Smooth muscle cell (in vitro differentiated cells): ENCODE measurements at regions not wholly inside any gene's neighbourhood (a gene's known extent, or its start where the extent isn't known, plus 50 kb on each side); places are given as distances from the start of the nearest gene placed in this dataset.

Source experiments
- DNase-seq: peaks from one replicate; lab custom pipeline; 2025; ENCODE audit not compliant: unreplicated experiment; lab: John Stamatoyannopoulos, UW
- H2AFZ ChIP-seq: fragments of 200-600 bp; sonication (generic); 2 replicates; pipeline ENCODE4 v1.6.0; 2016; ENCODE audit warnings: antibody characterized with exemption, low read depth, mild to moderate bottlenecking
- H3F3A ChIP-seq: fragments of 200-600 bp; sonication (generic); 2 replicates; pipeline ENCODE4 v1.6.0; 2017; ENCODE audit warnings: antibody characterized with exemption, low read depth
- H3K27ac ChIP-seq: fragments of 200-600 bp; sonication (generic); 2 replicates; pipeline ENCODE4 v1.5.1; 2016; ENCODE audit warnings: low read depth, mild to moderate bottlenecking
- H3K27me3 ChIP-seq: fragments of 200-600 bp; sonication (generic); 2 replicates; pipeline ENCODE4 v1.6.1; 2016; ENCODE audit warnings: low read depth, mild to moderate bottlenecking
- H3K36me3 ChIP-seq: fragments of 200-600 bp; sonication (generic); 2 replicates; pipeline ENCODE4 v1.5.1; 2016; ENCODE audit warnings: low read depth
- H3K4me1 ChIP-seq: fragments of 200-600 bp; sonication (generic); 2 replicates; pipeline ENCODE4 v1.5.1; 2016; ENCODE audit warnings: low read depth
- H3K4me2 ChIP-seq: fragments of 200-600 bp; sonication (generic); 2 replicates; pipeline ENCODE4 v1.6.0; 2016; ENCODE audit warnings: mild to moderate bottlenecking
- H3K4me3 ChIP-seq: fragments of 200-600 bp; sonication (generic); 2 replicates; pipeline ENCODE4 v1.5.1; 2016; ENCODE audit warnings: mild to moderate bottlenecking
- H3K79me2 ChIP-seq: fragments of 200-600 bp; sonication (generic); 2 replicates; pipeline ENCODE4 v1.6.0; 2016; ENCODE audit warnings: low read depth, mild to moderate bottlenecking
- H3K9ac ChIP-seq: fragments of 200-600 bp; sonication (generic); 2 replicates; pipeline ENCODE4 v1.6.0; 2016; ENCODE audit warnings: low read depth
- H3K9me3 ChIP-seq: fragments of 200-600 bp; sonication (generic); replicated peaks from 2 replicates; pipeline ENCODE4 v1.5.1; 2016; ENCODE audit warnings: low read depth
- H4K20me1 ChIP-seq: fragments of 200-600 bp; sonication (generic); 2 replicates; pipeline ENCODE4 v1.6.0; 2016; ENCODE audit warnings: low read depth
- WGBS: methylation state at CpG from one replicate; pipeline ENCODE4 v1.1.7; 2016; ENCODE audit warnings: low lambda C conversion rate; 5-methylcytosine and 5-hydroxymethylcytosine counted together
- TF ChIP-seq, protein P1 (sequence below): fragments of 200-600 bp; sonication (generic); IDR thresholded peaks from 2 replicates; pipeline ENCODE4 v1.5.1; 2017; ENCODE audit warnings: borderline replicate concordance, mild to moderate bottlenecking, antibody characterized with exemption; ENCODE audit not compliant: insufficient read depth, poor library complexity, severe bottlenecking

DNA sequence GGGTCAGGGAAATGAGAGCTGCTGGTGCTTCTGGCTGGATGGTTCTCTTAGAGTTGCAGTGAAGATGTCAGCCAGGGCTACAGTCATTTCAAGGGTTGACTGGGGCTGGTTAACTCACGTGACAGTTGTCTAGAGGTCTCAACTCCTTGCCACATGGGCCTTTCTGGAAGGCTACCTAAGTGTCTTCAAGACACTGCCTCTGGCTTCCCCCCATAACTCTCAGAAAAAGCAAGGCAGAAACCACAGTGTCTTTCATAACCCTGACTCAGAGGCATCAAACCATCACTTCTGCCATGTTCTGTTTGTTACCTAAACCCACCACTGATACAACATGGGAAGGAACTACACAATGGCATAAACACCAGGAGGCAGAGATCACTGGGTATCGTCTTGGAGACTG lies 828.9 kb downstream of the EPHA4 start:
- no peaks in the 10 kb centered on the region for H4K20me1 ChIP-seq
- no peak overlapping the region for H3K4me2 ChIP-seq
- H3K9me3 ChIP-seq: peaks cover 3% of the 10 kb centered on the region
- H3K4me1 ChIP-seq: no peaks in the 10 kb centered on the region
- H3K79me2 ChIP-seq: no peaks in the 10 kb centered on the region
- H3K9ac ChIP-seq: no peak overlapping the region
- H3F3A ChIP-seq: no peaks in the 10 kb centered on the region
- no peaks in the 10 kb centered on the region for H3K36me3 ChIP-seq
- no peak overlapping the region for H3K27ac ChIP-seq
- no peaks in the 10 kb centered on the region for H3K27me3 ChIP-seq
- DNase-seq: no peak
- WGBS: 84% methylated on average over 2 of the region's 2 CpGs
- no peak overlapping the region for H3K4me3 ChIP-seq
- TF ChIP-seq, protein P1, sequence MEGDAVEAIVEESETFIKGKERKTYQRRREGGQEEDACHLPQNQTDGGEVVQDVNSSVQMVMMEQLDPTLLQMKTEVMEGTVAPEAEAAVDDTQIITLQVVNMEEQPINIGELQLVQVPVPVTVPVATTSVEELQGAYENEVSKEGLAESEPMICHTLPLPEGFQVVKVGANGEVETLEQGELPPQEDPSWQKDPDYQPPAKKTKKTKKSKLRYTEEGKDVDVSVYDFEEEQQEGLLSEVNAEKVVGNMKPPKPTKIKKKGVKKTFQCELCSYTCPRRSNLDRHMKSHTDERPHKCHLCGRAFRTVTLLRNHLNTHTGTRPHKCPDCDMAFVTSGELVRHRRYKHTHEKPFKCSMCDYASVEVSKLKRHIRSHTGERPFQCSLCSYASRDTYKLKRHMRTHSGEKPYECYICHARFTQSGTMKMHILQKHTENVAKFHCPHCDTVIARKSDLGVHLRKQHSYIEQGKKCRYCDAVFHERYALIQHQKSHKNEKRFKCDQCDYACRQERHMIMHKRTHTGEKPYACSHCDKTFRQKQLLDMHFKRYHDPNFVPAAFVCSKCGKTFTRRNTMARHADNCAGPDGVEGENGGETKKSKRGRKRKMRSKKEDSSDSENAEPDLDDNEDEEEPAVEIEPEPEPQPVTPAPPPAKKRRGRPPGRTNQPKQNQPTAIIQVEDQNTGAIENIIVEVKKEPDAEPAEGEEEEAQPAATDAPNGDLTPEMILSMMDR: no peak
- H2AFZ ChIP-seq: no peak overlapping the region

DNA sequence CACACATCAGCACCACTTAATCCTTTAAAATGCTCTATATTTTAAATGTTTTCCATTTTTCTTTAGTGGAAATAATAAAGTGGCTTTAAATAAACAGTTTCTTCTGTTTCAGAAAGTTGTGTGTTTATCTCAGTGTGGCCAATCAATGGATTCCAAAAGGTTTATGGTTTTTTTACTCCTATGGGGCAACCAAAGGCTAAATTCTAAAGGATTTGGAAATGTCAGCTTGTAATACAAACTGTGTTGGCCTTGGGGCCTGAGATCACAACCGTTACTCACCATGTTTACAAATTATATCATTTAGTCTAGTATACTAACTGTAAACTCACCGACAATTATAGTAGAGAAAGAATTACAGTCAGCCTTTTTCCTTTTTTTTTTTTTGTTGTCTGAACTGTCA lies 827.2 kb downstream of the EPHA4 start:
- Histone ChIP-seq H3K36me3 (no peaks in the 10 kb centered on the region), H3K4me1 (no peaks in the 10 kb centered on the region), H3K4me3 (no peak overlapping the region), H3K4me2 (no peak overlapping the region), H3K9me3 (no peaks in the 10 kb centered on the region), H3F3A (no peaks in the 10 kb centered on the region), H4K20me1 (no peaks in the 10 kb centered on the region), H3K79me2 (no peaks in the 10 kb centered on the region), H3K9ac (no peak overlapping the region), H3K27ac (no peak overlapping the region), H3K27me3 (no peaks in the 10 kb centered on the region), H2AFZ (no peak overlapping the region)
- TF ChIP-seq, protein P1: no peak
- no peak for DNase-seq
- WGBS: 49% methylated on average over 2 of the region's 2 CpGs

DNA sequence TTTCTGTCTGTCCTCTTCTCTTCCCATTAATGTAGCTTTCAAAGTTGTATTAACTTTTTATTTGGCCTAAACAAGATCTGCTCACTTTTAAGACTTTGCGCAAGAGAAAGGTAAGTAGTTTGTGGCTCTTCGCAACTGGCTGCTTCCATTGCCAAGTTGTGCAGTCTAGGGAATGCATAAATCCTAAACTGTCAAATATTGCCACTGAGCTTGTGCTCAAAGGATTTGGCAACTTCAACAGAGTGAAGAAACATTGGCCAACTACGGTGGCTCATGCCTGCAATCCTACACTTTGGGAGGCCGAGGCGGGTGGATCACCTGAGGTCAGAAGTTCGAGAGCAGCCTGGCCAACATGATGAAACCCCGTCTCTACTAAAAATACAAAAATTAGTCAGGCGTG lies 826.4 kb downstream of the EPHA4 start:
- TF ChIP-seq, protein P1: no peak
- Histone ChIP-seq H3K9ac (no peak overlapping the region), H3F3A (no peaks in the 10 kb centered on the region), H3K4me2 (no peak overlapping the region), H4K20me1 (no peaks in the 10 kb centered on the region), H3K27ac (no peak overlapping the region), H3K9me3 (no peaks in the 10 kb centered on the region), H3K36me3 (no peaks in the 10 kb centered on the region), H3K79me2 (no peaks in the 10 kb centered on the region), H2AFZ (no peak overlapping the region), H3K4me3 (no peak overlapping the region), H3K27me3 (no peaks in the 10 kb centered on the region), H3K4me1 (no peaks in the 10 kb centered on the region)
- WGBS: 96% methylated on average over 8 of the region's 8 CpGs
- no peak for DNase-seq

DNA sequence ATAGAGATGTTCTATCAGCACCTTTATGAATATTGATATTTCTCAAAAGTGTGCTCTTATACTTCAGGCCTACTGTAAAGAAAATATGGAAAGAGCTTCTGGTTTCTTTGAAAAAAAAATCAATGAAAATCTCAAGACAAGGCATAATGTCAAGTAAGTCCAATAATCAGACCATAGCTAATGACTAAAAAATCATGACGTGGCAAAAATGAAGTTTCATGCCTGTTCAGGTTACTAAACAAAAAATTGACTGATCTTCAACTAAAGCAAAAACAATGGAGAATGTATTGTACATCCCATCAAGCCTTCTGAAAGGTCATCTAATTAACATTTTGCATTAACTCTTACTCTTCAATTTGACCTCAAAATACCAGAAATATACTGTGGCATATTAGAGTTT lies 824.4 kb downstream of the EPHA4 start:
- DNase-seq: no peak
- H3K4me2 ChIP-seq: no peak overlapping the region
- no peaks in the 10 kb centered on the region for H3K27me3 ChIP-seq
- no peaks in the 10 kb centered on the region for H3F3A ChIP-seq
- H3K4me3 ChIP-seq: no peak overlapping the region
- H3K36me3 ChIP-seq: no peaks in the 10 kb centered on the region
- H3K79me2 ChIP-seq: no peaks in the 10 kb centered on the region
- no peak overlapping the region for H3K27ac ChIP-seq
- TF ChIP-seq, protein P1: no peak
- H3K9me3 ChIP-seq: no peaks in the 10 kb centered on the region
- WGBS: 88% methylated on average over 1 of the region's 1 CpG
- H3K4me1 ChIP-seq: no peaks in the 10 kb centered on the region
- no peak overlapping the region for H3K9ac ChIP-seq
- no peak overlapping the region for H2AFZ ChIP-seq
- H4K20me1 ChIP-seq: no peaks in the 10 kb centered on the region
